MCF 10A (cell line): ENCODE measurements at regions not wholly inside any gene's neighbourhood (a gene's known extent, or its start where the extent isn't known, plus 50 kb on each side); places are given as distances from the start of the nearest gene placed in this dataset.

ENCODE experiments used
- BruUV-seq: library from RNA; stranded (reverse); fragments of 400-500 nt; replicated peaks from 2 replicates; lab custom pipeline; 2021; lab: Mats Ljungman, UMichigan
- CTCF ChIA-PET: fragments of 300-600 bp; sonication (Branson Sonifier 250); formaldehyde crosslinking; extraction: SDS; loops from one replicate; lab custom pipeline; 2021; ENCODE audit warnings: antibody characterized with exemption, inconsistent platforms; lab: Yijun Ruan, JAX
- POLR2A ChIA-PET: fragments of 300-600, 350-650 bp; sonication (Branson Sonifier 250); formaldehyde crosslinking; extraction: SDS; loops from one replicate; lab custom pipeline; 2020; ENCODE audit warnings: antibody characterized with exemption, inconsistent platforms; lab: Yijun Ruan, JAX
- DNase-seq: peaks from one replicate; pipeline ENCODE4 v3.0.0-alpha.2; 2018; ENCODE audit not compliant: unreplicated experiment
- H3K27ac Mint-ChIP-seq: one replicate; pipeline ENCODE4 v1.8.0; 2022; ENCODE audit warnings: mild to moderate bottlenecking, low read depth, mixed read lengths; ENCODE audit not compliant: unreplicated experiment
- H3K27me3 Mint-ChIP-seq: one replicate; pipeline ENCODE4 v1.8.0; 2022; ENCODE audit warnings: mixed read lengths; ENCODE audit not compliant: insufficient read depth, unreplicated experiment
- H3K36me3 Mint-ChIP-seq: one replicate; pipeline ENCODE4 v1.8.0; 2022; ENCODE audit warnings: mild to moderate bottlenecking, moderate library complexity, mixed read lengths; ENCODE audit not compliant: insufficient read depth, unreplicated experiment
- H3K4me1 Mint-ChIP-seq: one replicate; pipeline ENCODE4 v1.8.0; 2022; ENCODE audit warnings: mixed read lengths; ENCODE audit not compliant: insufficient read depth, unreplicated experiment
- H3K4me3 Mint-ChIP-seq: one replicate; pipeline ENCODE4 v1.8.0; 2022; ENCODE audit warnings: mild to moderate bottlenecking, moderate library complexity, mixed read lengths; ENCODE audit not compliant: unreplicated experiment
- H3K9me3 Mint-ChIP-seq: one replicate; pipeline ENCODE4 v1.8.0; 2022; ENCODE audit warnings: mixed read lengths; ENCODE audit not compliant: unreplicated experiment
- CTCF ChIP-seq: fragments of 200-600 bp; IDR thresholded peaks from one replicate; pipeline ENCODE4 v1.8.0; 2022; ENCODE audit warnings: antibody characterized with exemption, mild to moderate bottlenecking; ENCODE audit not compliant: unreplicated experiment
- intact Hi-C: fragments of 100-400 bp; cut with micrococcal nuclease; formaldehyde crosslinking; loops from 2 replicates; pipeline ENCODE4 v1.14.1; 2022

- CTCF ChIA-PET = interaction anchor here (0.5 kb wide), 1 partner anchor 823 kb away, joined by 3 read pairs; no protein-coding TSS in a partner anchor
- no peak for TF ChIP-seq CTCF
- Mint-ChIP-seq H3K36me3 (no peaks in the 10 kb centered on the region), H3K9me3 (peaks cover 8% of the 10 kb centered on the region), H3K27ac (no peak overlapping the region), H3K27me3 (no peaks in the 10 kb centered on the region), H3K4me3 (no peak overlapping the region), H3K4me1 (no peaks in the 10 kb centered on the region)
- intact Hi-C loops = no loop called here
- BruUV-seq = no TSS peak
- DNase-seq = no peak
- POLR2A ChIA-PET = no interaction called here
These were observed 700.8 kb downstream of the RNF144A start for GRCh38 chr2:7618031-7618430.

- Mint-ChIP-seq H3K4me3 (no peak overlapping the region), H3K27me3 (no peaks in the 10 kb centered on the region), H3K36me3 (no peaks in the 10 kb centered on the region), H3K4me1 (no peaks in the 10 kb centered on the region), H3K9me3 (peaks cover 8% of the 10 kb centered on the region), H3K27ac (no peak overlapping the region)
- ChIA-PET POLR2A (no interaction called here), CTCF (interaction anchor here (0.6 to 0.8 kb wide), 3 partner anchors 9 to 1013 kb away, joined by 3 read pairs; no protein-coding TSS in a partner anchor)
- TF ChIP-seq CTCF = no peak
- DNase-seq = no peak
- intact Hi-C loops = no loop called here
- no TSS peak for BruUV-seq
These were observed 702.2 kb downstream of the RNF144A start for GRCh38 chr2:7619203-7619970.

- no peak for TF ChIP-seq CTCF
- no peaks in the 10 kb centered on the region for H3K27me3 Mint-ChIP-seq
- H3K36me3 Mint-ChIP-seq = no peaks in the 10 kb centered on the region
- CTCF ChIA-PET = interaction anchor here (0.7 kb wide), 1 partner anchor 301 kb away, joined by 3 read pairs; no protein-coding TSS in a partner anchor
- BruUV-seq = no TSS peak
- H3K4me3 Mint-ChIP-seq = no peak overlapping the region
- H3K27ac Mint-ChIP-seq = no peak overlapping the region
- POLR2A ChIA-PET = no interaction called here
- peak; percentile 42 for DNase-seq
- H3K9me3 Mint-ChIP-seq = peaks cover 8% of the 10 kb centered on the region
- no peaks in the 10 kb centered on the region for H3K4me1 Mint-ChIP-seq
- intact Hi-C loops = no loop called here
These were observed 703.0 kb downstream of the RNF144A start for GRCh38 chr2:7620255-7620654.

GRCh38 chr2:7621018-7621814, 704.0 kb downstream of the RNF144A start:
- H3K9me3 Mint-ChIP-seq = peaks cover 8% of the 10 kb centered on the region
- no peak overlapping the region for H3K4me3 Mint-ChIP-seq
- intact Hi-C loops = no loop called here
- ChIA-PET POLR2A (no interaction called here), CTCF (no interaction called here)
- peak; percentile 19 for DNase-seq
- H3K4me1 Mint-ChIP-seq = no peaks in the 10 kb centered on the region
- no peaks in the 10 kb centered on the region for H3K36me3 Mint-ChIP-seq
- no peak overlapping the region for H3K27ac Mint-ChIP-seq
- no peaks in the 10 kb centered on the region for H3K27me3 Mint-ChIP-seq
- TF ChIP-seq CTCF = no peak
- BruUV-seq = no TSS peak
